GM18909 (cell line): ENCODE measurements at regions not wholly inside any gene's neighbourhood (a gene's known extent, or its start where the extent isn't known, plus 50 kb on each side); places are given as distances from the start of the nearest gene placed in this dataset.

Experiments used
- ATAC-seq: cut with Tn5 transposase; IDR thresholded peaks from one replicate; pipeline ENCODE4 v1.9.1; 2021; ENCODE audit warnings: mild to moderate bottlenecking; ENCODE audit not compliant: unreplicated experiment, poor library complexity

DNA sequence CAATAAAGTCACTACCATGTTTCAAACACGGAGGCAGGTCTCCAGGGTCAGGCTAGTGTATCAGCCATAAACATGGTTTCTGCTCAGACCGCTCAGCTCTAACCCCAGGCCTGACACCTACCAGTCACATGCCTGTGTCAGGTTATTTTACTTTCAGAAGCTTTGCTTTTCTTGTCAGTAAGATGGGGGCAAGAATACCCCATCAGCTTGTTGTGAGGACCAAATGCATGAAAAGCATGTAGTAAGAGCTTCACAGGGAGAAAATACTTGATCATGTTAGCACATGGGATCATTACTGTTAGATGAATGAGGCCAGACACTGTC lies 65.2 kb upstream of the PIM1 start:
- no peak for ATAC-seq

DNA sequence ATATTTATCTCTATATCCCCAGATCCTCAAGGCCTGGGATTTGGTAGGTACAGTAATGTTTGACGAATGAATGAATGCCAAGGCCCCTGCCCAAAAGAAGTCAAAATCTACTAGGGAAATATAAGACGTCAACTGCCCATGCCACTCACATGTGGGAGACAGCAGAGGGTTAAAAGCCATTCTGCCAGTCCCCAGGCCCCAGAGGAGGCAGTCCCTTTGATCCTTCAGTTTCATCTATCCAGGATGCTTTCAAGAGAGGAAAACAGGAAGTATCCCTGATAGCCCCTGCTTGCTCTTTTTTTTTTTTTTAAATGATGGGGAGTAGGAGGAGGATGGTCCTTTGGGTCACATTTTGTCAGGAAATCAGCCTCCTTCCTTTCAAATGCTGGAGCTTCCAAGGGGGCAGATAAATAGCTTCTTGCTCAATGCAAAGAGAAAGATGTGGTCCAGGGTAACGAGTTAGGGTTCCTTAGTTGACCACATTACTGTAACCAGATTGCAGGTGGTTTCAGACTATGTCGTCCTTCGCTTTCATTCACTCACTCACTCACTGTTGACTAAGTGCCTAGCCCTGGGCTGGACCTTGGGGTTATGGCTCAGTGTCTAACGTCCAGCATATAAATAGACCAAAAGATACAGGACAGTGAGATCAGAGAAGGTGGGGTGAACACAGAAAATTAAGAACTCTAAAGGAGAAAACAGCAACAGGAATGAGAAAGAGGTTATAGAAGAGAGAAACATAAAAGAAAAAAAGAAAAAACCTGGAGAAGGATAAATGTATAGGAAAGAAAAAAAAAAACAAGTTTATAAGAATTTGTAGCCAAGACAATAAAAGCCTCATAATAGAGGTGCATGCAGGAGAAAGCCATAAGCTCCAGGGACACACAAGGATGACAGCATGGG lies 64.6 kb upstream of the PIM1 start:
- ATAC-seq: no peak

DNA sequence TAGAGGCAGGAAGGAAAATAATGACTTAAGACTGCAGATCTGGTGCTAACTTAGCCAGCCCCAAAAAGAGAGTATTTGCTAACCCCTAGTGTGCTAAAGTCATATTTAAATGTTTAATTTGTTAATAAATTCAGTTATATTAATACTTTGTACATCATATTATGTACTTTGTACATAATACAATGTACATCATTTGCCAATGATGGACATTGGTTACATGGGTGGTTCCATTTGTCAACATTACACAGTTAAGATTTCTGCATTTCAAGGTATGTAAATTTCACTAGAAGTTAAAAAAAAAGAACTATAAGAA lies 63.9 kb upstream of the PIM1 start:
- no peak for ATAC-seq

DNA sequence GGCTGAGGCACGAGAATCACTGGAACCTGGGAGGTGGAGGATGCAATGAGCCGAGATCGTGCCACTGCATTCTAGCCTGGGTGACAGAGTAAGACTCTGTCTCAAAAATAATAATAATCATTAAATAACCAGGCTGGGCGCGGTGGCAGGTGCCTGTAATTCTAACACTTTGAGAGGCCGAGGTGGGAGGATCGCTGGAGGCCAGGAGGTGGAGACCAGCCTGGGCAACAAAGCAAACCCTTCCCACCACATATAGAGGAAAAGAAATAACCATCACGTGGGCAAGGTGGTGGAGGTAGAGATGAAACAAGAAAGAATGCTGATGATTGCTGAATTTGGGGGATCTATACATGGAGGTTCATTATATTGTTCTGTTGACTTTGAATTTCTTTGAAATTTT lies 63.4 kb upstream of the PIM1 start:
- ATAC-seq: no peak

DNA sequence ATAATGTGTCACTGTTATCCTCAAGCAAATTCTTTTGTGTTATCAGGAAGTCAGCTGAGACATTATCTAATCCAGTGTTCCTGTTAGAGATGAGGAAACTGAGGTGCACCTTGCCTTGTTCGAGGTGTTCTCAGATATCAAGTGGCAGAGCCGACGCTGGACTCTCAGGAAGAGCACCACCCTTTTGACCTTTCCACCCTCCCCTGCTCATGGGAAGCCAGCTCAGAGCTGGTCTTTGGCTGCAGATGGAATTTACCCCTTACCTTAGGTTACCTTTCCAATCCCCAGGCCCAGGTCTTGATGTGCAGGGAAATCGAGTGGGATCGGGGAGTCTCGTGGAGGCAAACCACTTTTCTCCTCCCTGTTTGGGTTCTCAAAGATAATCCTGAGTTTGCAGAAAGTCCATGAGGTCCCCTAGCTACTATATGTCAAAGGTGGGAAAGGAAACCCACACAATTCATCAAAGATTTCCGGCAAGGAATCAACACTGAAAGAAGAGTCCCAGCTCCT lies 62.9 kb upstream of the PIM1 start:
- ATAC-seq: no peak

DNA sequence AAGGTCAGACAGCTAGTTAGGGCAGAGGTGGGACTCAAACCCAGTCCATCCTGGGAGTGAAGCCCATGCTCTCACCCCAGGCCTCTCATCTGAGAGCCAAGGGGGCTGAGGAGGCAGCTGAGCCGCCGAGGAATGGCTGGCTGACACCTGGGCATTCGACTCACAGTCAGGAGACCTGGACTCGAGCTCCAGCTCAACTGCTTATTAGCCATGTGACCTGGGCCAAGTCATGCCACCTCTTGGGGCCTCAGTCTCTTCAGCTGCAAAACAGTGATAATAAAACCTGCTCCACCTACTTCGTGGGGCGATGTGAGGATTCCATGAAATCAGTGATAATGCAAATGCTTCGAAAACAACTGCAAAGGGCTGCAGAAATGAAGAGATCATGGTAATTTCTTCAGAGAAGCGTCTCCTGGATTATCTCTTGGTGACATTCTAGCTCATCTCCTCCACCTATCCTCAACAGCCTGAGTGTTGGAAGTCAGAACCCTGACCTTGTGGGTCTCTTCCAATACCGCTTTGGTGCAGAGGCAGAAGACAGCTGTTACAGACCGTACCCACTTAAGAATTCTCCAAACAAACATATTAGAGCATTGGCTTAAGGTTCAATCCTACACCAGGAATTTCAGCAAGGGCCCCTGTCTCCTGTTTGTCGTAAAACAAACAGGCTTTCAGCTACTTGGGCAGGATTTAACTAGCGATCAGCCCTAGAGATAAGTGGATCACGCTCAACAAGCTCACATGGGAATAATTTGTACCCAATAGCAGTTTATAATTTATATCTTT lies 60.0 kb upstream of the PIM1 start:
- ATAC-seq: no peak

DNA sequence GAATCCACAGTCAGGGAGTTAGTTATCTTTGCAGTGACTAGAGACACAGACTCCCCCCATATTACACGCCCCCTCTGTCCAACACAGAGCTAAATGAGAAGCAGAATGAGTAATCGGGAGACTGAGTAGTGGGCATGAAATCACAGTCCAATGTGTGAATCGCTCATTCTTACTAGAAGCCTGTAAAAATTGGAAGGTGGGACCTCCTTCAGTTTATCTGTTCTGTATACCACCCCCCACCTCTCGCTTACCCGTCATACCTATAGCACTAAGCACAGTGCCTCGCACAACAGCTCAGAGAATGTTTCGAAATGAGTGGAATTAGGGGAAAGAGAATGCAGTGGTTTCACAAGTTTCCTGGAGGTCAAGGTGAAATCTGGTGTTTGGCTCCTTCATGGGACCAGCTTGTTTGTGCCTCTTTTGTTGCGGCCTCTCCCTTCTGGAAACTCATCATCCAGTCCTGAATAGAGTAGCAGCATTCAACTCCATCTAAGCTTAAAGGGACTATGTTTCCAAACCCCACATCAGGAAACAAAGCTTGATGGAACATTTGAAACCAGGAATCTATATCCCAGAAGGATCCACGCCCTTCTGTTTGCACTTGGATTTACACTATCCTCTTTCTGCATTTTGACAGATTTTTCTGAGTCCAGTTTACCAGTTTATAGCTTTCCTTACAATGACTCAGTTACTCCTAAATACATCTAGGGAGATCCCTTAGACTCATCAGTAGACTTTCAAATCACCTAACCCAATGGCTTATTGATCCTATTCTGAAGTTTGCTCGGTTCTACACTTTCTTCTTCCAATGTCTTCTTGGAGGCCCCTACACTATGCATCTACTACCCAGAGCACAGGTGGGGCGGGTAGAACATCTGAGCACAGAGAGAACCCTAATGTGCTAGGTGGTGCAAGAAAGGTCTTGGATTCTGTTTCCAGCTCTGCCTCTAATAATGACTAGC lies 59.2 kb upstream of the PIM1 start:
- no peak for ATAC-seq

DNA sequence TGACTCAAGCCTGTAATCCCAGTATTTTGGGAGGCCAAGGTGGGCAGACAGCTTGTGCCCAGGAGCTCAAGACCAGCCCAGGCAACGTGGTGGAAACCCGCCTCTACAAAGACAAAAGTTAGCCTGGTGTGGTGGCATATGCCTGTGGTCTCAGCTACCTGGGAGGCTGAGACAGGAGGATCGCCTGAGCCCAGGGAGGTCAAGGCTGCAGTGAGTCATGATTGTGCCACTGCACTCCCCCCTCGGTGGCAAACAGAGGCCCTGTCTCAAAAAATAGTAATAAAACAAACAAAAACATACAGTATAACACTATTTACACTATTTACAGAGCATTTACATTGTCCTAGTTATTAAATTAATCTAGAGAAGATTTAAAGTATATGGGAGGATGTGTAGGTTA lies 56.0 kb upstream of the PIM1 start:
- no peak for ATAC-seq

DNA sequence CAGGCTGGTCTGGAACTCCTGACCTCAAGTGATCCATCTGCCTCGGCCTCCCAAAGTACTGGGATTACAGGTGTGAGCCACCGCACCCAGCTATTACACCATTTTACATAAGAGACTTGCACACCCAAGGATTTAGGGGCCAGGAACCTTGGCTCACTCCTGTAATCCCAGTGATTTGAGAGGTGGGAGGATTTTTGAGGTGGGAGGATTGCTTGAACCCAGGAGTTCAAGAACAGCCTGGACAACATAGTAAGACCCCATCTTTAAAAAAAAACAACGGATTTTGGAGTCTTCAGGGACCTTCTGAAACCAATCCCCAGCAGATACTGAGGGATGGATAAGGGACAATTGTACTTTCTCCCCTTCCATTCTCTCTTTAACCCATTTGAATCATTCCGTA lies 55.3 kb upstream of the PIM1 start:
- ATAC-seq: no peak

DNA sequence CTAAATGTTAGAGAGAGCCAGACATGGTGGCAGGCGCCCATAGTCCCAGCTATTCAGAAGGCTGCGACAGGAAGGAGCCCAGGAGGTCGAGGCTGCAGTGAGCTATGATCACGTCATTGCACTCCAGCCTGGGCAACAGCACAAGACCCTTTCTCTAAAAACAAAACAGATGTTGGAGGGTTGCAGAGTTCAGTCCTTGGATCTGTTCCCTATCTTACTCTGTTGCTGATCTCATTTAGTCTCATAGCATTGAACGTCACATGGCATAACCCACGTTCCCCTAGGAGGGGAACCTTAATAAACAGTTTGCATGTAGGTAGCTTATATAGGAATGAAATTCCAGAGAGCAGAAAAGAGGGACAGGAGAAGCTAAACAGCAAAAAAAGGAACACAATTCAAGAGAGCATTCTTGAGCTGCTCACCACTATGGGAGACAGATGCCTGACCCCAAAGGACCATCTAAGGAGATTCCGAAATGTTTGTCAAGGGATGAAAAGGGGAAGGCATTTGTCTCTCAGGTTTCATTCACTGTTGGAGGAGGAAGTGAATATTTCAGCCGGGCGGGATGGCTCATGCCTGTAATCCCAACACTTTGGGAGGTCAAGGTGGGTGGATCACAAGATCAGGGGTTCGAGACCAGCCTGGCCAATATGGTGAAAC lies 54.6 kb upstream of the PIM1 start:
- ATAC-seq: no peak

DNA sequence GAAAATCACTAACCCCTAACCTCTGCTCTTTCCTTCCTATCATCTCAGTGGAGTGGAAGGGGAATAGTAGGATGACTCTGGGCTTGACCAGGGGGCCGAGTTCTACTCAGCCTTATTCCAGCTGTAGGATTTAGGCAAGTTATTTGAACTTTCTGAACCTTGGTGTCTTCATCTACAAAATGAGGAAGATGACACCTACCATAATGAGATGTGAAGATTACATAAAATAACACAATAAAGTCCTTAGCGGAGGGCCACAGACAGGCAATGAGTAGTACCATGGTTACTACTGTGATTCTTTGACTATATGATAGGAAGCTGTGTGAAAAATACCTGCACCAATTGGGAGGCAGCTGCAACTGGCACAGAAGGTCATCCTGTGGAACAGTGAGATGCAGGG lies 53.6 kb upstream of the PIM1 start:
- ATAC-seq: no peak

DNA sequence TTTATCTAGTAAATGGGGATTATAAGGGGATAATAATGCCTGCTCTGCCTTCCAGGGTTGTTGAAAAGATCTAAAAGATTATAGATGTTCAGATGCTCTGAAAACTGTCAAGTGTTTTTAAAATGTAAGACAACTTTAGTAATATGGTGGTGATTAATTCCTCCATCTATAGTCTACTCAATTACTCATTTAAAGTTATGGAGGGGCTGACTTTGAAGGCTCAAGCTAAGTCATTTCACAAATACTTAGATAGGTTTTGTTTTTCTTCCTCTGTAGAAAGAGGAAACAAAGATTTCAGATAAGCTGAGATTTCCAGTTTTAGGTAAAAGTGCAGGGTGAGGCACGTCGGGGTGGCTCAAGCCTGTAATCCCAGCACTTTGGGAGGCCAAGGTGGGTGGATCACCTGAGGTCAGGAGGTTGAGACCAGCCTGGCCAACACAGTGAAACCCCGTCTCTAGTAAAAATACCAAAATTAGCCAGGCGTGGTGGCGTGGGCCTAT lies 50.5 kb upstream of the PIM1 start:
- no peak for ATAC-seq
